Hepatocyte (in vitro differentiated cells): ENCODE measurements at regions not wholly inside any gene's neighbourhood (a gene's known extent, or its start where the extent isn't known, plus 50 kb on each side); places are given as distances from the start of the nearest gene placed in this dataset.

Experiments
- EZH2 ChIP-seq: fragments of 200-600 bp; sonication (generic); IDR thresholded peaks from 2 replicates; pipeline ENCODE4 v1.6.1; 2016; ENCODE audit warnings: antibody characterized with exemption, mild to moderate bottlenecking, borderline replicate concordance
- TF ChIP-seq, protein P1 (sequence below): fragments of 200-600 bp; sonication (generic); IDR thresholded peaks from 2 replicates; pipeline ENCODE4 v1.5.1; 2016; ENCODE audit warnings: antibody characterized with exemption, mild to moderate bottlenecking; ENCODE audit not compliant: poor library complexity

DNA sequence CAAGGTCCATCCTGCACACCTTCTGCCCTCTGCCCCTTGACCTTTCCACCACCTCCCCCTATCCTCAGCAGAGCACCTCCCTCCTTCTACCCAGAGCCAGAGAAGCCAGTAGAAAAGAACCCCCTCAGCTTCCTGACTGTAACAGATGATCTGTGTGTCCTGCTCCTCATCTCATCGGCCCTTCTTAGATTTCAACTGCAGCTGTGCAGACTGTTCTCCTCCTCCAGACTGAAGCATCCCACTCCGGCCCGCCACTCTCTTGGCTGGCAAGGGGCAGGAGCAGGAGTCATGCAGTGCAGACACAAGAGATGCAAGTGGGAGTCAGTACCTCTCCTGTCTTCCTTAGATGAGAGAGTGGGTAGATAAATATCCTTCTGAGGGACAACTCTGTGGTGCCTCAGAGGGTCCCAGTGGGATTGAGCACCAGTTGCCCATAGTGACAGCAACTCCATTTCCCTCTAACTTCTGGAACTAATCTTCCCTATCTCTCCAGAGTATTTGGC is 163.5 kb upstream of the MLN start:
- TF ChIP-seq, protein P1, sequence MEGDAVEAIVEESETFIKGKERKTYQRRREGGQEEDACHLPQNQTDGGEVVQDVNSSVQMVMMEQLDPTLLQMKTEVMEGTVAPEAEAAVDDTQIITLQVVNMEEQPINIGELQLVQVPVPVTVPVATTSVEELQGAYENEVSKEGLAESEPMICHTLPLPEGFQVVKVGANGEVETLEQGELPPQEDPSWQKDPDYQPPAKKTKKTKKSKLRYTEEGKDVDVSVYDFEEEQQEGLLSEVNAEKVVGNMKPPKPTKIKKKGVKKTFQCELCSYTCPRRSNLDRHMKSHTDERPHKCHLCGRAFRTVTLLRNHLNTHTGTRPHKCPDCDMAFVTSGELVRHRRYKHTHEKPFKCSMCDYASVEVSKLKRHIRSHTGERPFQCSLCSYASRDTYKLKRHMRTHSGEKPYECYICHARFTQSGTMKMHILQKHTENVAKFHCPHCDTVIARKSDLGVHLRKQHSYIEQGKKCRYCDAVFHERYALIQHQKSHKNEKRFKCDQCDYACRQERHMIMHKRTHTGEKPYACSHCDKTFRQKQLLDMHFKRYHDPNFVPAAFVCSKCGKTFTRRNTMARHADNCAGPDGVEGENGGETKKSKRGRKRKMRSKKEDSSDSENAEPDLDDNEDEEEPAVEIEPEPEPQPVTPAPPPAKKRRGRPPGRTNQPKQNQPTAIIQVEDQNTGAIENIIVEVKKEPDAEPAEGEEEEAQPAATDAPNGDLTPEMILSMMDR = no peak
- TF ChIP-seq EZH2 = no peak
